ENCODE measurements at regions not wholly inside any gene's neighbourhood (a gene's known extent, or its start where the extent isn't known, plus 50 kb on each side); places are given as distances from the start of the nearest gene placed in this dataset.

DNA sequence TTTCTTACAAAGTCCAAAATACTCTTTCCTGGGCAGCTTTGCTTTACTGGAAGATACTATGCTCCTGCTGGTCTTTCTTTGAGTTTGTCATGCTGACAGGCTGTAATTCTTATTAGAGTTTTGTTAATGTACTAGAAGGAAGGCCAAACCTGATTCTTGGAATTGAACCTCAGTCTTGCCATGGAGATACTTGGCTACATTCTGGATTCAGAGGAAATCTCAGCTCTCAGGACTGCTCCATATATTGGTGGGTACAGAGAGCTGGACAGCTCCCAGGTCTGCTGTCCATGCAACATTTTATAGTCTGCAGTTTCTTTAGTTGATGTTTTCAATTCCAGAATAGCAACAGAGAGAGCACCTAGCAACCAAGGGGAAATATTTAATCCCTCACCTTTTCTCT, 363.1 kb upstream of the STXBP6 start:
- TF ChIP-seq, protein P1, sequence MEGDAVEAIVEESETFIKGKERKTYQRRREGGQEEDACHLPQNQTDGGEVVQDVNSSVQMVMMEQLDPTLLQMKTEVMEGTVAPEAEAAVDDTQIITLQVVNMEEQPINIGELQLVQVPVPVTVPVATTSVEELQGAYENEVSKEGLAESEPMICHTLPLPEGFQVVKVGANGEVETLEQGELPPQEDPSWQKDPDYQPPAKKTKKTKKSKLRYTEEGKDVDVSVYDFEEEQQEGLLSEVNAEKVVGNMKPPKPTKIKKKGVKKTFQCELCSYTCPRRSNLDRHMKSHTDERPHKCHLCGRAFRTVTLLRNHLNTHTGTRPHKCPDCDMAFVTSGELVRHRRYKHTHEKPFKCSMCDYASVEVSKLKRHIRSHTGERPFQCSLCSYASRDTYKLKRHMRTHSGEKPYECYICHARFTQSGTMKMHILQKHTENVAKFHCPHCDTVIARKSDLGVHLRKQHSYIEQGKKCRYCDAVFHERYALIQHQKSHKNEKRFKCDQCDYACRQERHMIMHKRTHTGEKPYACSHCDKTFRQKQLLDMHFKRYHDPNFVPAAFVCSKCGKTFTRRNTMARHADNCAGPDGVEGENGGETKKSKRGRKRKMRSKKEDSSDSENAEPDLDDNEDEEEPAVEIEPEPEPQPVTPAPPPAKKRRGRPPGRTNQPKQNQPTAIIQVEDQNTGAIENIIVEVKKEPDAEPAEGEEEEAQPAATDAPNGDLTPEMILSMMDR (IDR thresholded peaks at IDR 0.05; ENCODE audit: insufficient read depth, low read length, poor library complexity, severe bottlenecking) = no peak
- TF ChIP-seq EZH2phosphoT487 (conservative IDR thresholded peaks at IDR 0.05; ENCODE audit: low read length) = no peak
